Stimulated activated CD8-positive, alpha-beta memory T cell treated with anti-CD3 and anti-CD28 coated beads, Interleukin-7, amount 100 ng/mL, for 1 hour (primary cell): ENCODE measurements at regions not wholly inside any gene's neighbourhood (a gene's known extent, or its start where the extent isn't known, plus 50 kb on each side); places are given as distances from the start of the nearest gene placed in this dataset.

ENCODE experiments used
- DNase-seq, 2 donors: peaks; one replicate each; pipeline ENCODE4 v3.0.0-alpha.2; 2020; ENCODE audit warnings: low read depth in 2 of 2

DNA sequence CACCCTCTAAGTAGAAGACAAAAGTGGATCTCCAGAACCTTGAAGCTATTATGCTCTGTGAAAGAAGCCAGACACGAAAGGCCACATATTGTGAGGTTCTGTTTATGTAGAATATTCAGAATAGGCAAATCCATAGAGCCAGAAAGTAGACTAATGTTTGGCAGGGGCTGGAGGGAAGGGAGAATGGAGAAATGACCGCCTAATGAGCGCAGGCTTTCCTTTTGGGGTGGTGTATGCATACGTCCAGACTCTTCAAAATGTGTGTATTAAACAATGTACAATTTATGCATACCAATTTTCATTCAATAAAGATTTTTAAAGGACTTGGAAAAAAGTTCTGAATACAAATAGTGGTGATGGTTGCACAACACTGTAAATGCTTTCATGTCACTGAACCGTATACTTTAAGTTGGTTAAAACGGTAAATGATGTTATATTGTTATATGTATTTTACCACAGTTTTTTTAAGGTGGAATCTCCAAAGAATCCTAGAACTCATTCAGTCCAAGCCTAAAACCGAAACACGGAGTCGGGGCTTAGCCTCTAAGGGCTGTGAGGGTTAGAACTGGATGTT, 397.4 kb downstream of the SOX9 start:
- DNase-seq = no peak

DNA sequence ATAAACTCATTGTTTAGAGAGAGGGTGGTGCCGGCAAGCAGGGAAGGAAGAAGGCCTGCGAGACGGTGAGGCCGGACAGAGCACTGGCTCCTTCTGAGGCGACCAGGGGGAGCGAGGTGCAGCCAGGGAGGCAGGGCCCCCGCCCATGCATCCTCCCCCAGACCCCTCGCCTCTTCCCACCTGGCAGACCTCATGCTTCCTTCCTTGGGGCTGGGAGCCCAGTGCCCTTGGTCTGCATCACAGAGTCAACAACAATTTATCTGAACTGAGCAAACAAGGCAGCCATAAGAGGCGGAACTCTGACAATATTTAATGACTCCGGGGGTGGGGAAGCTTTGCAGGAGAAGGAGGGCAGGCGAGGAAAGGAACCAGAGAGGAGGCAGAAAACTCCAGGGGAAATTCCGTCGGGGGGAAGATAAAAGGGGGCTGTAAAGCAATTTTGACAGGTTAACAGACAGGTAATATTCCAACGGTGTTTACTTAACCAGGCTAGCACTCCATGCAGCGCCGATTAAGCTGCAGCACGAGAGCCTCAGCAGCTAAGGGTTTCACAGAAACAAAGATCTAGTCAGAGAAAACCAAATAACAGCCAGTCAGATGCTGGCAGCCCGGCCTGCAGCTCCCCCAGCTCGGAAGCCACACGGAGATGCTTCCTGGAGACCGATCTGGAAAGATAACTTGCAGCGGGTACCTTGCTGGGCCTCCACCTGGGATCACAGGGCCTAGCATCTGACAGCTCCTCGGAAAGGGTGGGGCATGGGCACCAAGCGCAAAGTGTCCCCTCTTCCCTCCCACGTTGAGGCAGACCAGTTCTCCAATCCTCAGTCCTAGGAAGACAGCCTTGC, 398.2 kb downstream of the SOX9 start:
- no peak for DNase-seq

DNA sequence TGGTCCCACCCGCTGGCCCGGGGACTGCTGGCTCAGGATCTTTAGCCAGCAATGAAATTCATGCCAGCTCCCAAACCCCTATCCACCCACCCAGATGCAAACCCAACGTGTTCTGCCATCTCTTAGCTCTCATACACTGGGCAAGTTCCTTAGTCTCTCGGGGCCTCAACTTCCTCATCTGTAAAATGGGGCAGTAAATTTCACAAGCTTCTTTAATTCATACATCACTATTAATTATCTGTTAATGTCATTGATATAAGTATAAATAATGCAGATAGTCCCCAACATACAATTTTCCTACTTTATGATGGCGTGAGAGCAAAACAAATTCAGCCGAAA, 398.7 kb downstream of the SOX9 start:
- DNase-seq = no peak

DNA sequence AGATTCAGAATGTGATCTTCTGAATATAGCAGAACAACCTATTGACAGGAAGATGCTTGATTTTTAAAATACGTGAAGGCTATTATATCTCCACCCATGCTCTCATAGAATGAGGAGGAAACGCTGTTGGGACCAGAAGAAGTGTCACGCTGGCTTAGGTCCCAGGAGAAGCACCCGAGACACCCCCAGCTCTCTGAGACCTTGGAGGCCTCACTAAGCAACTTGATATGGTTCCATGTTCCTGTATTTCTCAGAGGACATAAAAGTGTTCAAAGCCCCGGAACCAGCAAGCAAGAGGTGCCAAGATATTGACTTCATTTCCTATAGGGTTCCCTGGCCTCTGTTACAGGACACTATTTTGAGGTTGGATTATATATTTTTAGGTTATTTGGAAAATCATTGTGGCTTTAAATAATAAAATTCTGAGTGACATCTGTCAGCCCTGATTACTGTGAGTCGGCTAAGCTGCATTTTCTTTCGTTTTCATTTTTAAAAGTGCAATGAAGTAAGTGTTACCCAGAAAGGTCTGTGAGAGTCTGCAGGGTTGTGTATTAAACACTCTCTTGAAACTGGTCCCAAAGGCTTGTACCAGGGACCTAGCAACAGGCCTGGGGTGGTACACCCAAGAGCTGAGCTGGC, 400.0 kb downstream of the SOX9 start:
- DNase-seq = no peak

DNA sequence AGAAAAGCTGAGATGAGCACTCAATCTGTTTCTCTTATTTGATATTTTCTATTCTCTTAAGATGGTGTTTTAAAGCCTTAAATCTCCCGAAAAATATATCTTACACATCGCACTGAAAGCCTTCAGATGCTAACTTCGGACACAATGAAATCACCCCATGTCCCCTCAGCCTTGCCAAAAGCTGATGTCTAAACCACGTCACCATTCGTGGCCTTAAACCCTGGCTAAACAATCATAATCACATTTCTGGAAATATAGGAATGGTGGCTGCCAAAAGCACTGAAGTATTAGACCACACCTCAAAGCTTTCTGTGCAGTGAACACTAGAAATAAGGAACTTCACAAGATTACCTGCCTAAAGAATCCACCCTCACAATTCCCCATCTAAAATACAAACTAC, 402.7 kb downstream of the SOX9 start:
- no peak for DNase-seq

DNA sequence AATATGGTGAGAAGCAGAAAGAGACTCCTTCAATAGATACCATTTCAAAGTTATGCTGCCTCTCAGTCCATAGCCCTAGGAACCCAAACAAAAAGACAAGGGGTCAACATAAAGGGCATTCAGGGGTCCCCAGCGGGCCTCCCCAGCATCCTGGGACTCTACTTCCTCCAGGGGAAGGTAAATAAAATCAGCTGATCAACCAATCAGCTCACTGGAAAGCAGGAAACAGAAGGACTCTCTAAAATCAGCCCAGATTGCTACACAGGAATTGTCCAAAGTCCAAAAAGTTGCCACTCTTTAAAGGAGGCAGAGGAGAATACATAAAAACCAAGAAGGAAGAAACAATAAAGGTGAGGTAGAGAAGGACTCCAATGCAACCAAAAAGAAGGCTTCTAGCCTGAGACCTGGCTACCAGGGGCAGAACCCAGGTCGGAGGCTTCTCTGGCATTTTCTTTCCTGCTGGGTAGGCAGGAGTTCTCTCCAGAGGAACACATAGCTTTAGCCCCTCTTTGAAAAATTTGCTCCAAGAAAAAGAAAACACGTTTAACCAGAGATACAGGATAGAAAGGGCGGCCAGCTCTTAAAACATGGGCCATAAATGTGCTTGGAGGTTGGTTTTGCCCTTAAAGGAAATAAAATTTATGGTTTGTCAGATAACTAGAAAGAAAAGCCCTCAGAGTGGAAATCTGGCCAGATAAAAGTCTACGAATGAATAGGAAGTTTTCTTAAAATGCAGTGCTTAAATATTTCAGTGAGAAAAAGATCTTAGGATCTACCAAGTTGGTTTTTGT, 404.6 kb downstream of the SOX9 start:
- DNase-seq = no peak

DNA sequence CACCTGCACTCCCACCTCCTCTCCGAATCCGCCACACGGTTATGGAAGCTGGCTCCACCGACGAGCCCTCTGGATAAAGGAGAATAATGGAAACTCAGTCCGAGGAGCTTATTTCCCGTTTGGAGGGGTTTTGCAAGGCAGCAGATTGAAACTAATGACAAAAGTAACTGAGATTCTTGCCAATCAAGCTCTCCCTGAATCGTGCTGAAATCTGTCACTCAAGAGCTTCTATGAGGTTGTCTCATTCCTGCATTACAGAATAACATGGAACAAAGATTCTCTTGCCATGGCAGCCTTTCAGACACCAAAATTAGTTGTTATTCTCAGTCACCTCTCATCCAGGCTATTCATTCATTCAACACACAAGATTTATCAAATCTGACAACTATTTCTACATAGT, 405.9 kb downstream of the SOX9 start:
- no peak for DNase-seq

- no peak for DNase-seq
Measured at GRCh38 chr17:72527789-72528188, 407.0 kb downstream of the SOX9 start.

GRCh38 chr17:72528683-72529082, 407.9 kb downstream of the SOX9 start:
- no peak for DNase-seq

DNA sequence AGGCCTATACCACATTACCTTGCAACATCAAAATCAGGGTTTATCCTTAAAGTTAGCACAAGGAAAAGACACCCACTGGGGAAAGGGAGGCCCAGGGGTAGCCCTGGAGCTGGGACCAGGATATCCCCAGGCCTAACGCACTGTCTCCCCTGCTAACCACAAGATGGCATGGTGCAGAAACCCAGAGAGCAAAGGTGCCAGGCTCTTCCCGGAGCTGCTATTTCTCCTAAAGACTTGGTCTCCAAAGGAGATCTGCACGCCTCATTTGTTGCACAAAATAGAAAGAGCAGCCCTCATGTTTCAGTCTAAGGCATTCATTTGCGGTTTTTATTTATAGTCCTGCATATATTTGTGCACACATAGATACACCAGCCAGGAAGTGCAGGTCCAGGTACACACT, 408.6 kb downstream of the SOX9 start:
- DNase-seq = no peak

DNA sequence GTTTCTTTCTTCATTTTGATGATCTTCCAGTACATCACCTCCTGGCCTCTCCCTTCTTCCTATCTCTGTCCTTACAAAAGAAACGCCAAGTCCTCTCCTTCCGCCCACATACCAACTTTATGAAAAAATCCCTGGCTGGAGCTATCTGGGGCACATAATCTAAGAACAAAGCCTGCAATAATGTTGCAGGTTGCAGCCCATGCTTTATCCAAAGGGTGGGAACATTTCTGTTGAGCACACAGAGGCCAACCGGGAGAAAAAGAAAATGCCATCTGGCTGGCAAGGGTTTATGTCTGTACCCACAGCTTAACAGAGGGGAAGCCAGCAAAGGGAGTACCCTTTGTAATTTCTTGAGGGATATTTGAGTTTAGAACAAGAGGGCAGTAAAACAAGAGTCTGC, 409.6 kb downstream of the SOX9 start:
- no peak for DNase-seq

GRCh38 chr17:72531729-72532128, 410.9 kb downstream of the SOX9 start:
- DNase-seq = no peak

GRCh38 chr17:72534265-72534664, 413.4 kb downstream of the SOX9 start:
- DNase-seq = no peak

GRCh38 chr17:72534776-72535175, 414.0 kb downstream of the SOX9 start:
- no peak for DNase-seq

GRCh38 chr17:72535346-72535745, 414.5 kb downstream of the SOX9 start:
- no peak for DNase-seq

- DNase-seq = no peak
Measured at GRCh38 chr17:72535779-72536178, 415.0 kb downstream of the SOX9 start.

- DNase-seq = no peak
Measured at GRCh38 chr17:72536788-72537187, 416.0 kb downstream of the SOX9 start.

DNA sequence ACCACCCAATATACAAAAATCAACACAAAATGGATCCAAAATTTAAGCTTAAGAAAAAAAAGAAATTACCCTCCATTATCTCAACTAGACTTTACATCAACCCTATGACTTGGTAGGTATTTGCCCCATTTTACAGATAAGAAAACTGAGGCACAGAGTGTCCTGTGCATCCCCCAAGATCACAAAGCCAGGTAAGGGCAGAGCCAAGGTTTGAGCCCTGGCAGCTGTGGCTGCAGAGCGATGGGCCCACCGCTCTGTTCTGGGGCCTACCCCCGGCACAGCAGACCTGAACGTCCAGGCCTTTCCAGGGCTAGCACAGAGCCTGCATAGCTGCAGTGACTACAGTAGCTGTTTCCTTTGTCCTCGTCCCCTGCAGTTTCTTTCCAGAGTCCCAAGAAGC, 417.6 kb downstream of the SOX9 start:
- DNase-seq = no peak

DNA sequence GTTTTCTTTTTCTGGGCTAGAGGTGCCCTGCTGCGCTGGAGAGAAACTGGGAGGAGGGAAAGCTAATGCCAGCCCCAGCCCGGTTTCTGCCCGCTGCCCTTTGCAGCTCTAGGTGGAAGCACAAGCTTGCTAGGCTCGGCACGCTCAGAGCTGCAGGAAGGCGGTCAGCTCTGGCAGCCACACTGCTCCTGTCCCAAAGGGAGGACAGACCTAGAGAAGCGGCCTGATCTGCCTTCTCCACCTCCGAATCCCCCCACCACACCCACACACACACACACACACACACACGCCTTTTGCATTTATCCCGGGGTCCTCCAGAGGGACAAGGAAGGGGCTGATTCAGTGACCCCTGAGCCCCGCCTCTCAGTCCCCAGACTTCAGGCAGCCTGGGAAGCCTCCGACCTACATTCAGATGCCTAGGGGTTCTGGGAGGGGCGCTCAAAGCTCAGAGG, 418.1 kb downstream of the SOX9 start:
- DNase-seq = no peak

DNA sequence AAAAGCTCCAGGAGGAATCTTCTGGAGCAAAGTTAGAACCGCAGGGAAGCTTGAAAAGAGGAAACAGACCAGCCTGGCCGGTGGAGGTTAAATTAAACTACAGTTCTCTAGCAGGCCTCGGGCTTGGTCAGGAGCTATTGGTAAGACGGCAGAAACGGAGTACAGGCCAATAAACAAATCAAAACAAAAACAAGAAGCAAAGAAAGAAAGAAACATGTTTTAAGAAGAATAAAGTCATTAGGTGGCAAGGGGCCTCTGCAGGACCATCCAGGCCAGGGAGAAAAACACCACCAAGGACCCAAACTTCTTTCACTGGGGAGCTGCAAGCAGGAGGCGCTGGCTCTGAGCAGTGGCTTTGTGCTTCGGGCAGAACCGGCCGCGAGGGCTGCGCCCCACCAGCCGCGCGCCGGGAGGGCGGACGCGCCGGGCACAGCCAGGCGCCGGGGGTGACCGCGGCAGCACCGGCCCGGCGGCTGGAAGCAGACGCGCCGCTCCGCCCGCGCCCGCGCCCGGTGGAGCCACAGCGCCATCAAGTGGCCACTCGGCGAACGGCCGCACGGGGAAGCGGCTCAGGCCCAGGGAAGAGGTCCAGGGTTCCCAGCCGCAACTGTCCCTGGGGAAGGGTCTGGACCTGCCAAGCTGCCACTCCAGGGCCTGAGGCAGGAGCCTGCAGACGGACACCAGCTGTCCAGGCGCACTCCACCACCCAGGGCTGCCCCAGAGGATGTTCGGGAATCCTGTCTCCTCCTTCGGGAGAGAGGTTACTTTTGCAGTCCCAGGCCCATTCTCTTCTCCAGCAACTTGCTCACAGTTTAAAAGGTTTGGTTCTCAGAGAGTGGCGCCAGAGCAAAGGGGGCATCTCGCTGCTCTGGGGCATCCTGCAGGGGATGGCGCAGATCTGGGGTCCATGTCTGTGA, 419.4 kb downstream of the SOX9 start:
- peak in 1 of 2 donors; percentile 17 for DNase-seq

GRCh38 chr17:72542317-72542716, 421.5 kb downstream of the SOX9 start:
- DNase-seq = no peak
